Caco-2 (cell line): ENCODE measurements at regions not wholly inside any gene's neighbourhood (a gene's known extent, or its start where the extent isn't known, plus 50 kb on each side); places are given as distances from the start of the nearest gene placed in this dataset.

ENCODE experiments used
- BruUV-seq: library from RNA; stranded (reverse); fragments of 400-500 nt; replicated peaks from 2 replicates; lab custom pipeline; 2021; lab: Mats Ljungman, UMichigan
- CTCF ChIA-PET: fragments of 300-600 bp; sonication (Branson Sonifier 250); formaldehyde crosslinking; loops from one replicate; lab custom pipeline; 2022; ENCODE audit warnings: antibody characterized with exemption; lab: Charles Lee
- POLR2A ChIA-PET: fragments of 300-600 bp; sonication (Branson Sonifier 250); formaldehyde crosslinking; loops from one replicate; lab custom pipeline; 2022; ENCODE audit warnings: antibody characterized with exemption; lab: Charles Lee
- DNase-seq, 2 experiments: peaks; one replicate each; pipeline versions ENCODE4 v3.0.0 to v3.0.0-alpha.2; 2020 to 2022
- H3K27me3 ChIP-seq: replicated peaks from 2 replicates; pipeline ENCODE4 v1.6.0; 2011; ENCODE audit warnings: low read length; ENCODE audit not compliant: control insufficient read depth, insufficient read depth
- H3K36me3 ChIP-seq: 2 replicates; pipeline ENCODE4 v1.5.1; 2011; ENCODE audit warnings: low read length; ENCODE audit not compliant: control insufficient read depth, insufficient read depth
- H3K4me1 ChIP-seq: fragments of 250-450 bp; sonication (Bioruptor Pico); 2 replicates; pipeline ENCODE4 v1.5.1; 2020; ENCODE audit warnings: mild to moderate bottlenecking
- H3K4me3 ChIP-seq: 2 replicates; pipeline ENCODE4 v1.5.1; 2011; ENCODE audit warnings: low read depth, mild to moderate bottlenecking, control low read depth, low read length
- H3K9me3 ChIP-seq: fragments of 250-450 bp; sonication (Bioruptor Pico); 2 replicates; pipeline ENCODE4 v1.5.1; 2020; ENCODE audit warnings: mild to moderate bottlenecking, moderate library complexity
- H3K27ac Mint-ChIP-seq: one replicate; pipeline ENCODE4 v1.8.0; 2022; ENCODE audit warnings: mixed read lengths; ENCODE audit not compliant: unreplicated experiment
- H3K27me3 Mint-ChIP-seq: one replicate; pipeline ENCODE4 v1.8.0; 2022; ENCODE audit warnings: mixed read lengths; ENCODE audit not compliant: insufficient read depth, unreplicated experiment
- H3K36me3 Mint-ChIP-seq: one replicate; pipeline ENCODE4 v1.8.0; 2022; ENCODE audit warnings: mild to moderate bottlenecking, mixed read lengths; ENCODE audit not compliant: insufficient read depth, unreplicated experiment
- H3K4me1 Mint-ChIP-seq: one replicate; pipeline ENCODE4 v1.8.0; 2022; ENCODE audit warnings: low read depth, mixed read lengths; ENCODE audit not compliant: unreplicated experiment
- H3K4me3 Mint-ChIP-seq: one replicate; pipeline ENCODE4 v1.8.0; 2022; ENCODE audit warnings: mild to moderate bottlenecking, moderate library complexity, mixed read lengths; ENCODE audit not compliant: unreplicated experiment
- H3K9me3 Mint-ChIP-seq: one replicate; pipeline ENCODE4 v1.8.0; 2022; ENCODE audit warnings: mixed read lengths; ENCODE audit not compliant: unreplicated experiment
- CTCF ChIP-seq, 2 experiments: fragments of 200-600 bp in 1 of 2; IDR thresholded peaks; 1 replicate in 1 of 2; 2 replicates in 1 of 2; pipeline versions ENCODE4 v1.5.1 to v1.8.0; 2011 to 2022; ENCODE audit warnings: antibody characterized with exemption in 1 of 2, control low read depth in 1 of 2, inconsistent platforms in 1 of 2, low read depth in 1 of 2, low read length in 1 of 2, mild to moderate bottlenecking in 1 of 2, moderate library complexity in 1 of 2; ENCODE audit not compliant: insufficient read depth in 1 of 2, severe bottlenecking in 1 of 2, unreplicated experiment in 1 of 2
- intact Hi-C: fragments of 100-400 bp; cut with micrococcal nuclease; formaldehyde crosslinking; loops from one replicate; pipeline ENCODE4 v1.10.0; 2022; ENCODE audit not compliant: unreplicated experiment

DNA sequence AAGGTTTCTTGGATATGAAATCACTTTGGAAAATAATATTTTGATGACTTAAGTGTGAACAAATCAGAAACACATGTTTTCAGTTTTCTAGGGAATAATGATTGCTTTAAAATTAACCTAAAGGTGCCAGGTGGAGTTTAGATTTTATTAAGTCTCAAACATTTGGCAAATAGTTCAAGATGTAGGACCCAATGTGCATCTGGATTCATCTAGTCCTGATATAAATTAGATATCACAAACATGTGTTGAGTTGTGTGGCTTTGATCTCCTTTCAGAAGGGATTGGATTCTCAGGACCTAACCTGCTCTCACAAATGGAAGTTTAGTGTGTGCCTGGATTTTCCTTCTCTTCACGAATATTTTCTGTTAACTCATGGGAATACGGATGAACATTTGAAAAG lies 291.4 kb upstream of the ISL1 start:
- Mint-ChIP-seq H3K4me3 (no peak overlapping the region), H3K36me3 (no peaks in the 10 kb centered on the region), H3K4me1 (no peaks in the 10 kb centered on the region), H3K27ac (no peak overlapping the region), H3K27me3 (peaks cover 3% of the 10 kb centered on the region), H3K9me3 (no peaks in the 10 kb centered on the region)
- ChIA-PET POLR2A (no interaction called here), CTCF (no interaction called here)
- TF ChIP-seq CTCF (IDR thresholded peaks at IDR 0.05; ENCODE audit: insufficient read depth in 1 of 2, low read depth in 1 of 2, low read length in 1 of 2, severe bottlenecking in 1 of 2, unreplicated experiment in 1 of 2) = no peak
- BruUV-seq = no TSS peak
- no peak overlapping the region for H3K4me3 ChIP-seq
- H3K9me3 ChIP-seq = no peaks in the 10 kb centered on the region
- no peaks in the 10 kb centered on the region for H3K4me1 ChIP-seq
- no peaks in the 10 kb centered on the region for H3K27me3 ChIP-seq
- intact Hi-C loops = no loop called here
- DNase-seq = no peak
- H3K36me3 ChIP-seq = no peaks in the 10 kb centered on the region

DNA sequence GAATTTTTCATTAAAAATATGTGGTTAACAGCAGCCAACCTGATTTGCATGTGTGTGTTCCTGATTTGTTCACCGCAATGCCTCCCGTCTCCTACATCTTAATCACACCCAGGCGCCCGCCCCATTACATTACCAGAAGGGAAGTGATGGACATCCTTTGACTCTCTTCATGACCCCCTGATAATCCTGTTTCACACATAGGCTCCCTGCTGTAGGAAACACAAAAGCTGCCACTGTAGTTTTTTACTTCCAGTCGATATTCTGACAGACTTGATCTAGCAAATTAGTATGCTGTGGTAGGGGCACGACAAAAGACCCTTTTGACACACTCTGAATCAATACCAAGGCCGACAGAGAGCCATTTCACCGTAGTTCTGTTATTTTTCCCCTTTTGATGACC lies 287.8 kb upstream of the ISL1 start:
- ChIA-PET POLR2A (no interaction called here), CTCF (no interaction called here)
- Mint-ChIP-seq H3K9me3 (no peaks in the 10 kb centered on the region), H3K36me3 (no peaks in the 10 kb centered on the region), H3K27ac (no peak overlapping the region), H3K27me3 (peaks cover 3% of the 10 kb centered on the region), H3K4me1 (no peaks in the 10 kb centered on the region), H3K4me3 (no peak overlapping the region)
- Histone ChIP-seq H3K27me3 (no peaks in the 10 kb centered on the region), H3K36me3 (no peaks in the 10 kb centered on the region), H3K4me1 (no peaks in the 10 kb centered on the region), H3K4me3 (no peak overlapping the region), H3K9me3 (no peaks in the 10 kb centered on the region)
- TF ChIP-seq CTCF (IDR thresholded peaks at IDR 0.05; ENCODE audit: insufficient read depth in 1 of 2, low read depth in 1 of 2, low read length in 1 of 2, severe bottlenecking in 1 of 2, unreplicated experiment in 1 of 2) = no peak
- no peak for DNase-seq
- intact Hi-C loops = no loop called here
- BruUV-seq = no TSS peak

GRCh38 chr5:51096859-51097258 lies 286.4 kb upstream of the ISL1 start:
- POLR2A ChIA-PET = no interaction called here

More at GRCh38 chr5:51096859-51097258, 286.4 kb upstream of the ISL1 start:
- no peaks in the 10 kb centered on the region for H3K36me3 Mint-ChIP-seq
- no peak for DNase-seq
- Histone ChIP-seq H3K36me3 (no peaks in the 10 kb centered on the region), H3K4me1 (no peaks in the 10 kb centered on the region), H3K4me3 (no peak overlapping the region), H3K9me3 (no peaks in the 10 kb centered on the region), H3K27me3 (no peaks in the 10 kb centered on the region)
- no peaks in the 10 kb centered on the region for H3K4me1 Mint-ChIP-seq
- intact Hi-C loops = no loop called here
- H3K9me3 Mint-ChIP-seq = no peaks in the 10 kb centered on the region
- CTCF ChIA-PET = no interaction called here
- H3K27me3 Mint-ChIP-seq = peaks cover 9% of the 10 kb centered on the region
- no TSS peak for BruUV-seq
- no peak overlapping the region for H3K27ac Mint-ChIP-seq
- no peak overlapping the region for H3K4me3 Mint-ChIP-seq
- TF ChIP-seq CTCF (IDR thresholded peaks at IDR 0.05; ENCODE audit: insufficient read depth in 1 of 2, low read depth in 1 of 2, low read length in 1 of 2, severe bottlenecking in 1 of 2, unreplicated experiment in 1 of 2) = no peak
